ENCODE measurements at regions not wholly inside any gene's neighbourhood (a gene's known extent, or its start where the extent isn't known, plus 50 kb on each side); places are given as distances from the start of the nearest gene placed in this dataset.
"Not testable (repeated sequence)": the region's sequence is repeated elsewhere in the genome, so short reads cannot be mapped to it uniquely, and the experiment has no call there.

GRCh38 chr14:30227876-30228275, 300.2 kb upstream of the PRKD1 start:
- no peak for DNase-seq

- DNase-seq = no peak
Measured at GRCh38 chr14:30230719-30231118, 303.1 kb upstream of the PRKD1 start.

- no peak for DNase-seq
Measured at GRCh38 chr14:30234966-30235365, 307.3 kb upstream of the PRKD1 start.

- no peak for DNase-seq
Measured at GRCh38 chr14:30235485-30235884, 307.8 kb upstream of the PRKD1 start.

GRCh38 chr14:30238936-30239335, 311.3 kb upstream of the PRKD1 start:
- DNase-seq = no peak

GRCh38 chr14:30240018-30240417, 312.4 kb upstream of the PRKD1 start:
- no peak for DNase-seq

GRCh38 chr14:30240685-30241084, 313.0 kb upstream of the PRKD1 start:
- DNase-seq = no peak

- DNase-seq = no peak
Measured at GRCh38 chr14:30242744-30243143, 315.1 kb upstream of the PRKD1 start.

GRCh38 chr14:30243207-30243606, 315.6 kb upstream of the PRKD1 start:
- DNase-seq = no peak

GRCh38 chr14:30243805-30244204, 315.2 kb upstream of the G2E3 start:
- DNase-seq = no peak

GRCh38 chr14:30244348-30244747, 314.6 kb upstream of the G2E3 start:
- DNase-seq = not testable (repeated sequence)

GRCh38 chr14:30251017-30251416, 307.9 kb upstream of the G2E3 start:
- no peak for DNase-seq

- no peak for DNase-seq
Measured at GRCh38 chr14:30251557-30252100, 307.3 kb upstream of the G2E3 start.

- no peak for DNase-seq
Measured at GRCh38 chr14:30252151-30252550, 306.8 kb upstream of the G2E3 start.

- no peak for DNase-seq
Measured at GRCh38 chr14:30252783-30253674, 305.9 kb upstream of the G2E3 start.

GRCh38 chr14:30256627-30257026, 302.3 kb upstream of the G2E3 start:
- DNase-seq = no peak

GRCh38 chr14:30257946-30258661, 300.9 kb upstream of the G2E3 start:
- no peak for DNase-seq

GRCh38 chr14:30260833-30261607, 297.9 kb upstream of the G2E3 start:
- DNase-seq = no peak

GRCh38 chr14:30264161-30264560, 294.8 kb upstream of the G2E3 start:
- no peak for DNase-seq

GRCh38 chr14:30266290-30266689, 292.7 kb upstream of the G2E3 start:
- no peak for DNase-seq

GRCh38 chr14:30267141-30267540, 291.8 kb upstream of the G2E3 start:
- DNase-seq = no peak

GRCh38 chr14:30270200-30271161, 288.5 kb upstream of the G2E3 start:
- DNase-seq = peak; percentile 82

Measured in stimulated activated CD8-positive, alpha-beta memory T cell treated with anti-CD3 and anti-CD28 coated beads, Interleukin-4, amount 100 ng/mL, for 48 hours (primary cell).